RKO (cell line): ENCODE measurements at regions not wholly inside any gene's neighbourhood (a gene's known extent, or its start where the extent isn't known, plus 50 kb on each side); places are given as distances from the start of the nearest gene placed in this dataset.
"Not testable (repeated sequence)": the region's sequence is repeated elsewhere in the genome, so short reads cannot be mapped to it uniquely, and the experiment has no call there.

Source experiments
- DNase-seq: peaks from one replicate; pipeline ENCODE4 v3.0.0-alpha.2; 2016; ENCODE audit warnings: low spot score

GRCh38 chr1:29389533-29390041 is 153.3 kb downstream of the PTPRU start:
- no peak for DNase-seq

DNA sequence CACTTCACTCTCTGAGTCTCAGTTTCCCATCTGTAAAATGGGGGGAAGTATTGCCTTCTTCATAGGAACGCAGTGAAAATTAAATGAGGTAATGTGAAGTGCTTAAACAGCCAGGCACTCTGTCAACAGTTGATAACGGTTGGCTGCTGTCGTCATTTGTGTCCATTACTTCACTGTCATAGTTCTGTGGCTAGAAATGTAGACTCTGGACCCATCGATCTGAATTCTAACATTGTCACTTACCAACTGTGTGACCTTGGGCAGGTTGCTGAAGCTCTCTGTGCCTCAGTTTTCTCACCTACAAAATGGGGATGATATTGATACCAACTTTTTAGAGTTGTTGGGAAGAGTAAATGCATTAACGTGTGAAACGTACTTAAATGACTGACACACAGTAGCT is 152.6 kb downstream of the PTPRU start:
- no peak for DNase-seq

DNA sequence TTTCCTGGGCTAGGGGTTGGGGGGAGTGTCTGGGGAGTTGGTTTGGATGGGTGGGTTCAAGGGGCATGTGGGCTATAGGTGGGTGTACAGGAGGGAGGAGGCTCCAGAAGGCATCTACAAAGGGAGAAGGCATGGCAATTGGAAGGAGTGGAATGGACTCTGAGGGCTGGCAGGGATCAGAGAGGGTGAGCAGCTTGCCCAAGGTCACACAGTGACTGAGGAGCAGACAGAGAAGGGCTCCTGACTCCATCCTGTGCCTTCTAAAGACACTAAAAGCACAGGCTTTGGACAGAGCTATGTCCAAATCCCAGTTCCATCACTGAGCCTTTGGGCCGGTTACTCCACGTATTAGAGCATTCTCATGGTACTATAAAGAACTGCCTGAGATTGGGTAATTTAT is 151.8 kb downstream of the PTPRU start:
- DNase-seq = no peak

- no peak for DNase-seq
Observed at GRCh38 chr1:29387210-29387609, 150.9 kb downstream of the PTPRU start.

DNA sequence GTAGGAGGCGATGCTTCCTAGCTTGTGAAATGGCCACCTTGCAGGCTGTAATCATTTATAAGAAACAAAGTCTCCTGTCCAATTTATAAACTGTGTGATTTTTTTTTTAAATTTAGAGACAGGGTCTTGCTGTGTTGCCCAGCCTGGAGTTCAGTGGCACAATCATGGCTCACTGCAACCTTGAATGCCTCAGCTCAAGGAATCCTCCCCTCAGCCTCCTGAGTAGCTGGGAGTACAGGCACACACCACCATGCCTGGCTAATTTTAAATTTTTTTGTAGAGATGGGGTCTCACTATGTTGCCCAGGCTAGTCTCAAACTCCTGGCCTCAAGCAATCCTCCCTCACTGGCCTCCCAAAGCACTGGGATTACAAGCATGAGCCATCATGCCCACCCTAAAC is 150.1 kb downstream of the PTPRU start:
- DNase-seq = not testable (repeated sequence)

DNA sequence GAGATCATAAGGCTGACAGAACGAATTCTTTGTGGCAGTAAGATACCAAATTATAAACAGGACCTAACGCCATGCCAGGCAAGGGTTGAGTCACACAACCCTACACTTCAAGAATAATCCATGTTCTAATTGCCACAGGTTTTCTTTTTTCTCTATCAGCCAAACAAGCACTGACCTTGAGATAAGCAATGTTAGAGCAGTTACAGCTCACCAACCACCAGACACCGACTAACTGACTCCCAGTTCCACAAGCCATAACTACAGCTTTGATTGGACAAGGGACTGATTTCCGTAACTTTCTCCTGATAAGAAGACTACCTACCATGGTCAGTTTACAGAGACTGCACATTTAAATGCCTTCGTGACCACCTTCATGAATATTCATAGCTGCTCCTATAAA is 149.6 kb downstream of the PTPRU start:
- DNase-seq = no peak

GRCh38 chr1:29384496-29385015 is 148.2 kb downstream of the PTPRU start:
- no peak for DNase-seq

GRCh38 chr1:29383746-29384371 is 147.5 kb downstream of the PTPRU start:
- DNase-seq = peak; percentile 28

DNA sequence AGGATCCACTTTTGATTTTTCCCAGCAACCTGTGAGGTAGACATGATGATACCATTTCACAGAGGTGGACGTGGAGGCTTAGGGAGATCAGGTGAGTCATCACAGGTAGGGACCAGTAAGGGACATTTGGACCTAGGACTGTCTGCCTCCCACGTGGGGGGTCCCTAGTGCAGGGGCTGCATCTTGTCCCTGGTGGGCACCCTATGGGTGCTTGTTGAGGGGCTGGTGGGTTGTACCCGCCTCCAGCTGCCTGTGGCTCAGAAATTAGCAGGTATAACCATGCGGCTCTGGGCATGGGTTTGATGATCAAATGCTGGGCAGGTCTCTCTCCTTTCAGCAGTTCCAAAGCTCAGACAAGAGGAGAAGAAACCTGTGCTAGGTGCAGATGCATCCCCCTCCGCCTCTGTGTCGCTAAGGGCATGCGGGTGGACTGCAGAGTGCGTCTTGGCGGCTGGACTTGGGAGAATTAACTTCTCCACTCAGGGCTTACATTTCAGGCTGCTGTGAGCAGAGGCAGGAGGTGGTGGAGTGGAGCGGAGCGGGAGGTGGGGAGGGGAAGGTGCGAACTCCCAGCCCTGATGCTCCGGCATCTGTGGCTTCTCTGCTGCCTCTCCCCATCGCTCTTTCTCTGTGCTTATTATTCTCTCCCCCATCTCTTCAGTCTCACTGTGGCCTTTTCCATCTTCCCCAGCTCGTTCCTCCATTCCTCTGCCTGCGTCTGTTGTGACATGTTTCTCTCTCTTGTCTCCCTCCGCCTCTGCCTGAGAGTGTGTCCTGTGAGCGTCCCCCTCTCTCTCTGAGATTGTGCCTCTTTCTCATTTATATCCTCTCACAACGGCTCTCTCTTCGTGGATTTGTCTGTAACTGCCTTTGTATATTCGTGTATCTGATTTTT is 146.8 kb downstream of the PTPRU start:
- DNase-seq = no peak

GRCh38 chr1:29381426-29381825 is 145.1 kb downstream of the PTPRU start:
- DNase-seq = no peak

DNA sequence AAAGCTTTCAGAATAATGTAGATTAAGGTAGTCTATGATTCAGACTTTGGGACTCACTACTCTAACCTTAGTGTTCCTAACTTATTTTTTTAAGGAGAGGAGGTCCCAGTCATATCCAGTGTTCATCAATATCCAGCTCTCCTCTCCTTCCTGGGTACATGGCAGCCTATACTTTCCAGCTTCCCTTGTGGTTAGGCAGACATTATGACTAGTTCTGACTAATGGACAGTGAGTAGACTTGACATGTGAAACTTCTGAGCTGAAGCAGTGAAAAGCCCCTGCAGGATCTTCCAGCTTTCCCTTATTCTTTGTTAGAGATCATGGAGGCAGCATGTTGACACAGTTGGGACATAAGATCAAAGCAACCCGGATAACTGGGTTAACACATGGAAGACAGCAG is 144.2 kb downstream of the PTPRU start:
- peak; percentile 68 for DNase-seq

GRCh38 chr1:29379443-29380073 is 143.2 kb downstream of the PTPRU start:
- peak; percentile 60 for DNase-seq
